NOMO-1 treated with DMSO at 0.1 percent for 48 hours (cell line): ENCODE measurements at regions not wholly inside any gene's neighbourhood (a gene's known extent, or its start where the extent isn't known, plus 50 kb on each side); places are given as distances from the start of the nearest gene placed in this dataset.

Experiments
- DNase-seq: peaks from one replicate; lab custom pipeline; 2025; ENCODE audit not compliant: unreplicated experiment; lab: John Stamatoyannopoulos, UW

DNA sequence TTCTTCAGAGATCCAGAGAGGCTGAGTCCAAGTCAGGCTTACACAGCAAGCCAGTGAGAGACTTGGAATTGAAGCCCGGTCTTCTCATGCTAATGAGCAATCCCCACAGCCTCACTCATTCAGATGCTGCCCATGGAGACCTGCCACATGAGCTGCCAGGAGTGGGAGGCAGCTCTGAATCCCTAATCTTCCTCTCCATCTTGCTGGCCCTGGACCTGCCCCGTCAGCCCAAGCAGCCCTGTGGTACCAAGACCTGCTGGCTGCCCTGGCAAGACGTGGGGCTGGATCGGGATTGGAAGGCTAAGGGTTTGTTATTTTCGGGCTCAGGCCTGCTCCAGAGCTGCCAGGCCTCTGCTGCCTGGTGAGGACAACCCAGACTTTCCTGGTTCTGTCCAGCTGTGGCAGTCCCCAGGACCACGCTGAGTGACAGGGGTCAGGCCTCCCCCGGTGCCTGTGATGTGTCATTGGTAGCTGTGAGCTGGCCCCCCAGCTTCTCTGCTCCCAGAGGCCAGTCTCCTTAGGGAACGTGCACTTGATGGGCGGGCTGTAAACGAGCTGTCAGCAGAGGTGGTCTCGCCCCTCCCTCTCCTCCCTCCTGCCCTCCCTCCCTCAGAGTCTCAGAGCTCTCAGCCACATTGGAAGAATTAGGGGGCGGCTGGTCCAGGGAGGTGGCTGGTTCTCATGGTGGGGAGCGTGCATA lies 135.0 kb downstream of the FOXD2 start:
- DNase-seq: no peak

DNA sequence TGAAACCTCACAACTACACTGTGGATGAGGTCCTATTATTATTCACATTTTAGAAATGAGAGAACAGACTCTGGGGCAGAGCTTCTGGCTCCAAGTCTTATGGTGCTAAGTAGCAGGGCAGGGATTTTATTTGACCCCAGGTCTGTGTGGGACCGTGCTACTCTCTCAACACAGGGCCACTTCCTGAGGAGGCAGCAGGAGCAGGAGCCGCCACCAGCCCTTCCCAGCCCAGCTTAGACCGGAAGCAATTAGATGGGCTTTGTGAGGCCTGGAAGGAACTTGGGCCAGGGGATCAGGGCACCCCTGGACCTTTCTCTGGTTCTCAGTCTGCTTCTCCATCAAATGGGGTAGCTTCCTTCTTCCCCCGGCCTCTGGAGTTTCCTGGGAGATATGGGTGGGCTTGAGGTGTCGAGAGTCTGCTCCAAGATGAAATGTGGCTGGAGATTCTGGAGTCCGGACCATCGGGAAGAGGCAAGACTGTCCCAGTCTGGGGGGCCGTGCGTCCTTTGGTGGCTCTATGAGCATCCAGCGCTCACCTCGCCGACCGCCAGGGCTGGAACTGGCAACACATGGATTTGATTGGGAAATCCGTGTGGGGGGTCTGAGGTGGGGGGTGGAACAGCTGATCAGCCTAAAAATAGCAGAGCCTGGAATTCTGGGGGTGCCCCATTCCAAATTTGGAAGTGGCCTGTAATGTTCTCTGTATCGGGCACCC lies 136.8 kb downstream of the FOXD2 start:
- DNase-seq: no peak

DNA sequence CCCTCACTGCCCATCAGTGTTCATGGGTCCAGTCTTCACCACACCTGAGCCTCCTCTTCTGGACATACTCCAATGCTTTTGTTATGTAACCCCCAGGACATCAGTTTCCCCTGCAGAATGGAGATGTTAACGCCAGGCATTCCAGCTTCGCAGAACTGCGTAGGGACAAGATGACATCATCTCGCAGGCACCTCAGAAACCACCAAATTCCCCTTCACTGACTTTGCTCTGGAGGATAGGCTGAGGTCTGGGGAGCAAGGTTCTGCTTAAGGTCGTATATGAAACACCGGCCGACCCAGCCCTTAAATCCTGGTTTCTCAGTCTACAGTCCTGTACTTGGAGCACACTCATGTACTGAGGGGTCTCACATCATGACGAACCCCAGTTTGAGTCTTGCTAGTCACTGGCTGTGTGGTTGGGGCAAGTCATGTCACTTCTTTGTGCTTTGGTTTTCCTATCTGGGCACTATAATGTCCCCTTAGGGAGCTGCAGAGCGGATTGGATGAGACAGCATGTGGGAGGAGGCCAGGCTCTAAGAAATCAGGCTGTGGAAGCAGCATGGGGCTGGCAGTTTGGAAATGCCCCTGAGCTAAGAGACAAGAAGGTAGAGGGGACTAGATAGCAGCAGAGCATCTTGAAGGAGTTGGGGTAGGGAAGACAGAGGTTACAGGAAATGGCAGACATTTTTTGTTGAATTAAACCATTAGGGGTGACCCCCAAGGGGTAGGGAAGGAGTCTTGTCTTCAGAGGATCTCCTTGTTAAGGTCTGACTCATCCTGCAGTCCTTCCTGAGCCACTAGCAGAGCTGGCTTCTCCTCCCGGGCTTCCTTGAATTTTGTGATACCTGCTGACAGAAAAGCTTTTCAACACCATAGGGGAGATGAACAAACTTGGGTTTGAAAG lies 138.3 kb downstream of the FOXD2 start:
- no peak for DNase-seq

- DNase-seq: no peak
These were observed 138.9 kb downstream of the FOXD2 start for GRCh38 chr1:47576758-47577115.

GRCh38 chr1:47577303-47578025 lies 139.6 kb downstream of the FOXD2 start:
- DNase-seq: no peak

- no peak for DNase-seq
These were observed 140.3 kb downstream of the FOXD2 start for GRCh38 chr1:47578026-47578720.

DNA sequence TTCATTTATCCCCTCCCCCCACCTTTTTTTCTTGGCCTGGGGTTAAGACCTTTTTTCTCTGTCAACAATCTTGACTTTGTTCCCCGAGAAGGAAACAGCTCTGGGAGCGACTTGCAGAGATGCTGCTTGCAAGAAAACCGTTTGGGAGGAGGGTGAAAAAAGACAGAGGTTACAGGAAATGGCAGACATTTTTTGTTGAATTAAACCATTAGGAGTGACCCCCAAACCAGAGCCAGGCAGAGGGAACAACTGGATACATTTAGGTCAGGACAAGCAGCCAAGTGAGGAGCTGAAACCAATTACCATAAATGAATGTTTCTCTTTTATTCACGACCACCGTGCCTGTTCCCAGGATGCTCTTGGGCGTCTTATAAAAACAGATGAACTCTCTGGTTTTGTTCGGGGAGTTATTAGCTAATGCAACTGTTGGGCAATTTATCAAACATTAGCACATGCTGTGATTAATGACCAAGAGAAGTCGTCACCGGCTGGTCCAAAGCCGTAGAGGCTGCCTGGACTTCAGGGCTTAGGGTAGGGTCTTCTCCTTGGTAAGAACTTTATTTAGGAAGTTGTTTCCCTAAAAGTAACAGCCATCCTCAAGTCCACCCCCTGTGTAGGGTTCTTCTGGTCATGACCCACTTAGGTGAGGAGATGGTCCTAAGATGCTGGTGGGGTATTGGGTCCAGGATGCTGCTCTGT lies 141.0 kb downstream of the FOXD2 start:
- DNase-seq: no peak

- DNase-seq: no peak
These were observed 142.0 kb downstream of the FOXD2 start for GRCh38 chr1:47579809-47580208.

- DNase-seq: no peak
These were observed 142.7 kb downstream of the FOXD2 start for GRCh38 chr1:47580451-47580995.

- DNase-seq: no peak
These were observed 145.2 kb downstream of the FOXD2 start for GRCh38 chr1:47582891-47583608.

- DNase-seq: no peak
These were observed 146.4 kb downstream of the FOXD2 start for GRCh38 chr1:47584249-47584648.

DNA sequence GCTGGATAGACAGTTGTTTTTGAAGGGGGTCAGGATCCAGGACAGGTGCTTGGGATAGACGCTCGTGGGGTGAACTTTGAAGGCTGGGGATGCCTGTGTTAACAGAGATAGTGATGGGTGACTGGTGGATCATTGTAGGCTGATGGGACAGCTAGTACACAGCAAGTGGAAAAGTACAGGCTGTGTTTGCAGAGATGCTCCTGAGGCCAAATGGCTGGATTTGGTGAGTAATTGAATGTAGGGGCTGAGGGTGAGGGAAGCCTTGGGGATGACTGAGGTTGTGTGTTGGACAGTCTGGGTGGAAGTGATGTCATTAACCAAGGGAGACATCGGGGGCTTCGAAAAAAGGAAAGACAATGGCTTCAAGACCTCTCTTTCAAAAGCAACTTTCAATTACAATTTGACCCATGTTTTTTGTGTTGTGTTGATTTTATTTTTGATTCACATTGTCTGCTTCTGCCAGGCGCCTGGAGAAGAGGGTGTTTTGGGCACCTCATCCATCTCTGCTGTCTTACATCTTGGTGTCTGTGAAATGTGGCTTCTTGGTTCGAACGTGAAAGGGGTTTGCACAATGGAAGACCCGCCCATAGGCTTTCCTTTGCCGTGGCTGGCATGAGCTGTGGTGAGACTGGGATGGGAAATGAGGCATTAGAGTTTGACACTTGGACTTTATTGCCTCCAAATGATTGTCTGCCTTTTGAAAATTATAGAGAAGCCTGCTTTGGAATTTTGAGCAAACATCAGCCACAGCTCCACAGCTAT lies 147.5 kb downstream of the FOXD2 start:
- no peak for DNase-seq

DNA sequence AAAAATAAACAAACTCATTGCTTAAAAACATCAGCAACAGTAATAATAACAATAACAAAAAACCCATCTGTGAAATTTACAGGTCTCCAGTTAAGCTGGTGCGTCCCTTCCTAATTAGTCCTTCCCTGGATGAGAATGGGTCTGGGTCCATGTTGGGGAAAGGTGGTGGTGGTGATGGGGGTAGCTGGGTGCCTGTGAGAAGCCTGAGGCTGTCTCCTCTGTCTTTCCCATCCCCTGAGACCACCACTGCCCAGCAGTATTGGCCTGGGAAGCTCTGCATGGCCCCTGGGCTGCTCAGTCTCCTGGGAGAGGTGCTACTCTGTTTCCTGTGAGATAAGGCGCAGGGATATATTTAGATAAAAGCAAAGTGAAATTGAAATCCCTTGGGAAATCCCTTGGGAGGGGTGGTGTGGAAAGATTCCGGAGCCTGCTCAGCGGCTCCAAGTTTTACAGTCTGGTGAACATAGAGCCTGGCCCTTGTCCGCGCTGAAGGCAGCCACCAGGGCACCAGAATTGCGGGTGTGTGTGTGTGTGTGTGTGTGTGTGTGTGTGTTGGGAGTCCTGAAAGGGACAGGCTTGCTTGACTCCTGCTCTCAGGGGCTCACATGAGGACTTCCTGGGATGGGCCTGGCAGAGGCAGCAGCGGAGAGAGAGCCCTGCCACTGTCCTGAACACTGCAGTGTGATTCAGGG lies 150.2 kb downstream of the FOXD2 start:
- DNase-seq: no peak

GRCh38 chr1:47590523-47591225 lies 152.8 kb downstream of the FOXD2 start:
- no peak for DNase-seq

- DNase-seq: no peak
These were observed 154.0 kb downstream of the FOXD2 start for GRCh38 chr1:47591801-47592200.

DNA sequence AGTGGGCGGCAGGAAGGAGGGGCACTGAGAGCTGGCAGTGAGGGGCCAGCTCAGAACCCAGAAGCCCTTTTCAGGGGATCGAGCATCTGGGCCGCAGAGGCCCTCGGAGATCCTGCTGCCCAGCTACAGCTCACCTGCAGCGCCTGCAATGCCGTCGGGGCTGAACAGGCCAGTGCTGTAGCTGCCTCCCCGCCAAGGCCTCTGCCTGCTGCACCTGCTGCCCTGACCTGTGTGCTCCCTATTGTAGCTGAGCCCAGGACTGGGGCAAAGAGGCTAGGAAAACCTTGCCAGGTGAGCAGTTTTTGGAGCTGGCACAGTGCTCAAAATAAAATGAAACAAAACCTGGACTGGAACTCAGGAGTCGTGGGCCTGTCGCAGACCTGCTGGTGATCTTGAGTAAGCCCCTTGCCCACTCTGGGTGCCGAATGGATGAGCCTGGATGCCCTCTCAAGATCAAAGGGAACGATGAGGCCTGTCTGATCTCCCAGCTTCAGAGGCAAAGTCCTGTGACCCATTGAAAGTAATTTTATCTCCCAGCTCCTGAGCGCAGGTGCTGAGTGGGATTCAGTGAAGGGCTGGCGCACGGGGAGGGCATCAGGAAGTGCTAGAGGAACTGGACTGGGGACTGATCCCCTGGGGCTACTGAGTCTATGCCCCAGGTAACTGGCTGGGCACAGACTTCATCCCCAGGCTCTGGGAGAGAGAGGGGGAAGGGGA lies 154.6 kb downstream of the FOXD2 start:
- no peak for DNase-seq
